ENCODE measurements at regions not wholly inside any gene's neighbourhood (a gene's known extent, or its start where the extent isn't known, plus 50 kb on each side); places are given as distances from the start of the nearest gene placed in this dataset.

DNA sequence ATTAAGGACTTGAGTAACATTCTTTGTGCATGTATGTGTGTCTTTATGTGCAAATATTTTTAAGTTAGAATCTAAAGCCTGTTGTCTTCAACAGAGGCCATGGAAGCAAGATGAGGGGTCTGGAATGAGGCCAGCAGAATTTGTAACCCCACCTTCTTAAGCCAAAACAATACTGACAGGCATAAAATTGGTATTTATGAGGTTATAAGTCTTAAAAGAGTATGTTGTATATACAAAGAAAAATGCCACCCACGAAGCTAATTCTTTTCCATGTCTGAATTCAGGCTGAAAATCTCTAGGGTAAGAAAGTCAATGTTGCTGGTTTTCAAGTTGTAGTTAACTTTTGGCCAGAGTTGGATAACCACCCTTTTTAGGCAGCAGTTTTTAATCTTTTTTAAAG lies 86.2 kb upstream of the TMTC1 start:
- TF ChIP-seq, protein P1, sequence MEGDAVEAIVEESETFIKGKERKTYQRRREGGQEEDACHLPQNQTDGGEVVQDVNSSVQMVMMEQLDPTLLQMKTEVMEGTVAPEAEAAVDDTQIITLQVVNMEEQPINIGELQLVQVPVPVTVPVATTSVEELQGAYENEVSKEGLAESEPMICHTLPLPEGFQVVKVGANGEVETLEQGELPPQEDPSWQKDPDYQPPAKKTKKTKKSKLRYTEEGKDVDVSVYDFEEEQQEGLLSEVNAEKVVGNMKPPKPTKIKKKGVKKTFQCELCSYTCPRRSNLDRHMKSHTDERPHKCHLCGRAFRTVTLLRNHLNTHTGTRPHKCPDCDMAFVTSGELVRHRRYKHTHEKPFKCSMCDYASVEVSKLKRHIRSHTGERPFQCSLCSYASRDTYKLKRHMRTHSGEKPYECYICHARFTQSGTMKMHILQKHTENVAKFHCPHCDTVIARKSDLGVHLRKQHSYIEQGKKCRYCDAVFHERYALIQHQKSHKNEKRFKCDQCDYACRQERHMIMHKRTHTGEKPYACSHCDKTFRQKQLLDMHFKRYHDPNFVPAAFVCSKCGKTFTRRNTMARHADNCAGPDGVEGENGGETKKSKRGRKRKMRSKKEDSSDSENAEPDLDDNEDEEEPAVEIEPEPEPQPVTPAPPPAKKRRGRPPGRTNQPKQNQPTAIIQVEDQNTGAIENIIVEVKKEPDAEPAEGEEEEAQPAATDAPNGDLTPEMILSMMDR (IDR thresholded peaks at IDR 0.05; ENCODE audit: low read depth, low read length): no peak
- TF ChIP-seq EZH2phosphoT487 (IDR thresholded peaks at IDR 0.05; ENCODE audit: low read depth): no peak

Measured in OCI-LY3 (cell line).